ENCODE measurements at regions not wholly inside any gene's neighbourhood (a gene's known extent, or its start where the extent isn't known, plus 50 kb on each side); places are given as distances from the start of the nearest gene placed in this dataset.
"Not testable (repeated sequence)": the region's sequence is repeated elsewhere in the genome, so short reads cannot be mapped to it uniquely, and the experiment has no call there.

- DNase-seq = peak; percentile 52
Measured at GRCh38 chr1:5191470-5191869, 537.1 kb downstream of the AJAP1 start.

GRCh38 chr1:5189384-5189783, 535.0 kb downstream of the AJAP1 start:
- DNase-seq = no peak

- DNase-seq = no peak
Measured at GRCh38 chr1:5165762-5166161, 511.4 kb downstream of the AJAP1 start.

- peak; percentile 23 for DNase-seq
Measured at GRCh38 chr1:5164158-5164557, 509.7 kb downstream of the AJAP1 start.

GRCh38 chr1:5161372-5161771, 507.0 kb downstream of the AJAP1 start:
- DNase-seq = no peak

- no peak for DNase-seq
Measured at GRCh38 chr1:5157175-5157574, 502.8 kb downstream of the AJAP1 start.

GRCh38 chr1:5156416-5157120, 502.2 kb downstream of the AJAP1 start:
- DNase-seq = no peak

- no peak for DNase-seq
Measured at GRCh38 chr1:5151511-5151910, 497.1 kb downstream of the AJAP1 start.

GRCh38 chr1:5150191-5150590, 495.8 kb downstream of the AJAP1 start:
- DNase-seq = no peak

- no peak for DNase-seq
Measured at GRCh38 chr1:5147806-5148205, 493.4 kb downstream of the AJAP1 start.

- DNase-seq = no peak
Measured at GRCh38 chr1:5142389-5142788, 488.0 kb downstream of the AJAP1 start.

- no peak for DNase-seq
Measured at GRCh38 chr1:5141750-5142149, 487.3 kb downstream of the AJAP1 start.

GRCh38 chr1:5140962-5141361, 486.6 kb downstream of the AJAP1 start:
- no peak for DNase-seq

GRCh38 chr1:5140136-5140535, 485.7 kb downstream of the AJAP1 start:
- no peak for DNase-seq

GRCh38 chr1:5129746-5130355, 475.4 kb downstream of the AJAP1 start:
- DNase-seq = no peak

GRCh38 chr1:5125208-5125607, 470.8 kb downstream of the AJAP1 start:
- DNase-seq = no peak

- DNase-seq = no peak
Measured at GRCh38 chr1:5120559-5120958, 466.1 kb downstream of the AJAP1 start.

- DNase-seq = no peak
Measured at GRCh38 chr1:5119366-5120234, 465.2 kb downstream of the AJAP1 start.

GRCh38 chr1:5118771-5119170, 464.4 kb downstream of the AJAP1 start:
- DNase-seq = not testable (repeated sequence)

GRCh38 chr1:5118292-5118691, 463.9 kb downstream of the AJAP1 start:
- DNase-seq = not testable (repeated sequence)

GRCh38 chr1:5111581-5111980, 457.2 kb downstream of the AJAP1 start:
- no peak for DNase-seq

GRCh38 chr1:5110508-5110907, 456.1 kb downstream of the AJAP1 start:
- DNase-seq = no peak

- DNase-seq = peak; percentile 65
Measured at GRCh38 chr1:5109633-5110032, 455.2 kb downstream of the AJAP1 start.

GRCh38 chr1:5108740-5109139, 454.3 kb downstream of the AJAP1 start:
- peak; percentile 2 for DNase-seq
